ENCODE measurements at regions not wholly inside any gene's neighbourhood (a gene's known extent, or its start where the extent isn't known, plus 50 kb on each side); places are given as distances from the start of the nearest gene placed in this dataset.

GRCh38 chr18:61677435-61677970 is 215.3 kb downstream of the RNF152 start:
- TF ChIP-seq SP1 (IDR thresholded peaks at IDR 0.05) (no peak), TAF1 (conservative IDR thresholded peaks at IDR 0.05) (no peak), RAD21 (IDR thresholded peaks at IDR 0.05) (no peak), CTCF (IDR thresholded peaks at IDR 0.05; ENCODE audit: low read depth, low read length, missing input control) (no peak), JUND (IDR thresholded peaks at IDR 0.05) (no peak), ZBTB33 (IDR thresholded peaks at IDR 0.05) (no peak), EGR1 (IDR thresholded peaks at IDR 0.05; ENCODE audit: low read depth in 2 of 2) (no peak), ATF3 (IDR thresholded peaks at IDR 0.05) (no peak), GABPA (IDR thresholded peaks at IDR 0.05 in 1 of 2, conservative IDR thresholded peaks at IDR 0.05 in 1 of 2) (no peak), REST (IDR thresholded peaks at IDR 0.05) (no peak), NR2F2 (IDR thresholded peaks at IDR 0.05) (no peak), MAX (IDR thresholded peaks at IDR 0.05) (no peak), YY1 (IDR thresholded peaks at IDR 0.05) (no peak), HNF4G (IDR thresholded peaks at IDR 0.05) (no peak)

Data from liver (tissue), 3 donors.